Activated CD4-positive, alpha-beta T cell treated with anti-CD3 and anti-CD28 coated beads, Interleukin-2, amount 50 U/mL, for 16 hours (primary cell): ENCODE measurements at regions not wholly inside any gene's neighbourhood (a gene's known extent, or its start where the extent isn't known, plus 50 kb on each side); places are given as distances from the start of the nearest gene placed in this dataset.

Source experiments
- DNase-seq: peaks from one replicate; pipeline ENCODE4 v3.0.0-alpha.2; 2020

- no peak for DNase-seq
These were observed 186.9 kb upstream of the OBI1 start for GRCh38 chr13:78845656-78846365.

DNA sequence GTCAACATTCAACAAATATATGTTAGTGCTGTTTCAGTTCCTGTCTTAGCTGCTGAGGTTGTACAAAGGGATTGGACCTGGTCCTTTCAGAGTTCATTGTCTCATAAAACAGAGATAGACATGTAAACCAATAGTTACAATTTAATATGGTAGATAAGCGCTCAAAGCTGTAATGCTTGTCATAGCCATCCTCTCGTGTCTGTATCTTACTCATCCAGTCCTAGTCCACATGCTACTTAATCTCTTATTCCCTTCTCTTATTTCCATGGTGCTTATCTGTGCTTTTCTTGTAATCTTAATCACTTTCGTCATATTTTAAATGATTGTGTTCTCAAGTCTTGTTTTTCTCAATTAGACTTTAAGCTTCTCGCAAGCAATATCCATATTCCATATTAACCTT, 185.2 kb upstream of the OBI1 start:
- no peak for DNase-seq

DNA sequence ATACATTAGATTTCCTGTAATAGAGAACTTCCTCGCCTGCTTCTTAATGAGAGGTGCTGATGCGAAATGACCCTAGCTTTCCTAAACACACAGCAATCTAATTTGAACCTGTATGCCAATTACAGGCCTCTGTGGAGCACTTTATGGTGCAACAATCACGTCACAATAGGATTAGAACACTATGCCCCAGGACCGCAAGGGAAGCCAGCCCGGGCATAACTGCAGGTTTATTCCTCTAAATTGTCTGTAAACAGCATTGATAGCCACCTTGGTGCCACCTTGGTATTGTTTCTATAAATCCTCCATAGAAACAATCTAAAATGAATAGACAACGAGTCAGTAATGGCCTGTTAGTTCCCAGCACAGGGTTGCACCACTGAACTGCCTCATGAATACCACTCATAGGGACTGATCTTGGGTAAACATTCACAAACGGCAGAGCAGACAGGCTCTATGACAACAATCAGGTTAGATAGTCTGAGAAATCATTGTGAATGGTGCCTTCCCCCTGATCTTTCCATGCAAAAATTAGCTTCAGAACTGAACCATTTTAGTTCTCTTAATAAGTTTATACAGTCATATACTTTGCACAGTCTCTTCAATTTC, 182.5 kb upstream of the OBI1 start:
- DNase-seq: no peak

DNA sequence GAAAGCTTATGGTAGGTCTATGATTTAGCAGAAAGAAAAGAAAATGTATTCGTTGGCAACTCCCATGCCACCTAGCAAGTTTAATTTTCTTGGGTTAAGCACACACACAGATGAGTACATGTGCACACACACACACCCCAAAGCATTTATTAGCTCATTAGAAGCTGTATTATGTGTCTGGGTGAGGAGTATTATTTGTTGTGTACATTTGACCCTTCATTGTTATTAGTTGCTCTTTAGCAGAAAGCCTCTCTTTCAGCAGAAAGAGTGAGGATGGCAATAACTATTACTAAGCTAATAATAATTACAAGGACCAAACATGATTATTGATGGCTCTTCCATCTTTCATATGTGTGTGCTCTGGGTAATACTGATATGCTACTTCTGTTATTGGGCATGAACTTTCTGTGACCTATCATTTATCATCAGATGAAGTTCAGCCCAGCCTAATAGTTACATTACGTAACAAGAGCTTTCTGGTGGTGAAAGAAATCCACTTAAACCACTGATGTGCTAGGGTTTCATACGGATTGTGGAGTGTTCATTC, 177.4 kb upstream of the OBI1 start:
- DNase-seq: no peak

GRCh38 chr13:78832461-78832860, 173.5 kb upstream of the OBI1 start:
- no peak for DNase-seq

GRCh38 chr13:78830508-78830907, 171.6 kb upstream of the OBI1 start:
- no peak for DNase-seq

DNA sequence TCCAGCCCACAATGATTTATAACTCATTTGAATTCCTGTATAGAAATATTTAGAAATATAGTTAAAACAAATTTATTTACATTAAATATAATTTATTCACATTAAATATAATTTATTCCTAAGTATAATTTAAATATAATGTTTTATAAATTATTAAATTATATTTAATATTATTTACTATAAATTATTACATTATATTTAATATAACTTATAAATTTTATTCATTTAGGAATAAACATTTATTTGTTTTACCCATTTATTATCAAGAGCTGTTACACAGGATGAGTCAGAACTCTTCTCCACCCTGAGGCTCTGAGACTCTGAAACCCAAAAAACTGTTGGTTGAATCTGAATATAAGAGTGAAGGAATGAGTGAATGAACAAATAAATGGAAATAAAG, 170.9 kb upstream of the OBI1 start:
- DNase-seq: no peak

GRCh38 chr13:78827471-78827870, 168.5 kb upstream of the OBI1 start:
- no peak for DNase-seq

GRCh38 chr13:78826936-78827335, 168.0 kb upstream of the OBI1 start:
- no peak for DNase-seq

GRCh38 chr13:78826312-78826711, 167.4 kb upstream of the OBI1 start:
- DNase-seq: no peak

DNA sequence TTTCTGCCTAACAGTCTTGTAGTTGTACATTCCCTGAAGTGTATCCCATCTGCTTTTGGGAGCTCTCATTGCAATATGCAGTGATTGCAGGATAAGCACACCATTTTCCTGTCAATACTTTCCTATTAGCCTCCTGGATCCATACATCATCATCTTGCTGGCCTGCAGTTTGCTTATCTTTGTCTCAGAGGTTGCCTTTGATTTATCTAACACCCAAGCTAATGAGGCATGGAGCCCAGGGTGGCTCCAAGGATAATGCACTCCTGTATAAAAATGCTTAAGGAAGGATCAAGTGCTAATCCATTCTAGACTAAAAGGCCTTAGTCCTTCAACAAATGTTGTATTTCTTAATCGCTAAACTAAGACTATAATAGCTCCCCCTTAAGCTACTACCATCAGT, 161.6 kb upstream of the OBI1 start:
- DNase-seq: no peak

DNA sequence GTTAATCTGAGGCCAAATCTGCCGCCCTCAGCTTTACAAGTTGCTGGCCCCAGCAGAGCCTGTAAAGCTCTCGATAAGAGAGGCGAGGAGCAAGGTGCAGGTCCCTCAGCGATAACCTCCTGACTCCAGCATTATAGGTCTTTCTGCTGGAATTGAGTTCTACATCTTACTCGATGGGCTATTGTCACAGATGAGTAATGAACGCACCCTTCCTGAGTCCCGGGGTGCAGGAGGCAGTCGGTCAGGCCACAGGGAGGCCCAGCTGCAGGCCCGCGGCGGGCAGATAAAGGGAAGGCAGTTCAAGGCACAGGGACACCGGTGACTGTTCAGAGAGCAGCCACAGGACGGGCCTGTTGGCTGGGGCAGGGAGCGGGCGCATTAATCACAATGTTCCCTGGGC, 157.6 kb upstream of the OBI1 start:
- DNase-seq: no peak

DNA sequence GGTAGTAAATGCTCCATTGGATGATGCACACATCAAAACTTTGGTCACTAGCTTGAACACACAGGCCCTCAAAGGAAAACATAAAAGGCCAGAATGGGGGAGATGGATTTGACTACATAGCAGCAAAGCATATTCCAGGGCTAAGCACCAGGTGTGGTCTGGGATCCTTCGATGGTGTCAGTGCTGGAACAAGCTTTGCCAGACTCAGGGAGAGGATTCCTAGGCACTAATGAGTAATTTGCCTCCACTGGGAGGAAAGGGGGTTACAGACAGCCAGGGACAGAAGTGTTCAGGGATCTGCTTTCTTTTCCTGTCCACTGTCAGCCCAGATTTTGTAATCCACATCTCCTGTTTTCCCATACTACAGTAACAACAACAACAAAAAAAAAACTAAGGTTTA, 157.2 kb upstream of the OBI1 start:
- DNase-seq: no peak

DNA sequence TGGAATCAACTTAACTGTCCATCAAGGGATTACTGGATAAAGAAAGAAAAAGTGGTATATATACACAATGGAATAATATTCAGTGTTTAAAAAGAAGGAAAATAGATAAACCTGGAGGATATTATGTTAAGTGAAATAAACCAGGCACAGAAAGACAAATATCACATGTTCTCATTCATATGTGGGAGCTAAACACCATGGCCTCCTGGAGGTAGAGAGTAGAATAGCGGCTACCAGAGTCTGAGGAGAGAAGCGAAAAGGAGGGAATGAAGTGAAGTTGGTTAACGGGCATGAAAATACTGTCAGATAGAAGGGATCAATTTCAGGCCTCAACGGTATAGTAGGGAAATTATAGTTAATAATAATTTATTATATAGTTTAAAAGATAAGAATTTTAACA, 147.5 kb upstream of the OBI1 start:
- peak; percentile 6 for DNase-seq

- DNase-seq: no peak
These were observed 144.0 kb upstream of the OBI1 start for GRCh38 chr13:78802912-78803311.

DNA sequence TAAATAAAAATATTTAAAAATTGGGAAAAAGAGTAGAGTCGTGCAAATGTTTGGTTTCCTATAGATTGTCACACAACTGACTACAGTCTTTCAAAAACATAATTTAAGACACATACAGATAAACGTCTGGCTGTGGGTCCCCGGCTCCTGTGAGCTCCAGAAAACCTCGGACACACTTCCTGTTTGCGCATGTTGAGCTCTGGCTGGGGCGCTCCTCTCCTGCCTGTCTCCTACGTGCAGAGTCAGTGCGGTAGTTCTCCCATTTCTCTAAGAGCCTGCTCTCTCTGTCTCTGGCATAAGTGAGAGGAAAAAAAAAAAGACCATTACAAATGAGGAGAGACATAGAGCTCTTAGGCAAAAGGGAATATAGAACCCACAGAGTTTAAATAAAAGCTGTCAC, 128.2 kb upstream of the OBI1 start:
- no peak for DNase-seq

DNA sequence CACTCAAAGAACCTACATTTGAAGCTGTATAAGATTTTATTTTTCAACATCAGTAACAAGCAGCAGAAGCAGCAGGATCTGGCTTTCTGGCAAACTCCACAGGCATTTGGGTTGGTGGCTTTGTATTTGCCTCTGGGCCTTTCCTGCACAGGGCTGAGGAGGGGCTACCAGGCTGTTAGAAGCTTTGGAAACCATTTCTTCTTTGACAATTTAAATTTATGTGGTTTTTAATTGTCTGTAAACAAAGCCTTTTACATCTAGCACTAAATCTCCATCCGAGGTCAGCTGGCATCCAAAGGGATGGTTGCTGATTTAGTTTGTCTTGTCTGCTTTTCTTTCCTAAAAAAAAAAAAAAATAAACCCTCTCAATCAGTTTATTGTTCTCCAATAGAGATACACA, 127.5 kb upstream of the OBI1 start:
- no peak for DNase-seq

DNA sequence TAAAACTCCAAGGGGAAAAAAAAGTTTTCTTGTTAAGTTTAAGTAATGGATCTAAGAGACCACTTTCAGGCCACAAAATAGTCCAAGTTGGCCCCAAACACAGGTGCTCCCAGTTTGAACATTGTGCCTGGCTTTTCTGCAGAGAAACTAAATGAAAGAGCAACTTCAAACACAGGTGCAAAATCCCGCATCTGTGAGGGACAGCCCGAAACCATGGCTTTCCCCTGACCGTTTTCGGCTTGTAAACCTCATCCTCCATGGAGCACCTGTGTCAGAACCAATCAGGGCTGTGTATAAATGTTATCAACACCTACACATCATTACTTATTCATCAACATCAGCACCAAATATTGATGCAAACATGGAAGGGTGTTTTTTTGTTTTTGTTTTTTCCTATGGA, 126.8 kb upstream of the OBI1 start:
- no peak for DNase-seq

- DNase-seq: no peak
These were observed 125.2 kb upstream of the OBI1 start for GRCh38 chr13:78784014-78784750.

- no peak for DNase-seq
These were observed 121.8 kb upstream of the OBI1 start for GRCh38 chr13:78780708-78781107.

DNA sequence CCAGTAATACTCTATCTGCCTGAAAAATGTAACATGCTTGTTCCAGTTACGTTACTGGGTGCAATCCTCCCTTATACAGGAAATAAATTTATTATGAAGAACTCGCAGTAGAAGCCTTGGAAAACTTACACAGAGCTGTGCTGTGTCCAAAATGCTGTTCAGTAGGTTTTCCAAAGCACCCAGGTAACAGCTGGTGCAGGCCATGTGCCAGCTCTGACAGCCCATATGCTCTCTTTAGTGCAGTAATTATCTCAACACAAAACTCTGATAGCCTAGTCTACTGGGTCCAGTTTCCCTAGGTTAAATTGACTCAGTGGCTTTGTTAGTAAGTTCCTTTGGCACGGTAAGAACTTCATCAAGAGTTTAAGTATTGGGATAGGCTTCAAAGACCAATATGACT, 120.7 kb upstream of the OBI1 start:
- no peak for DNase-seq

DNA sequence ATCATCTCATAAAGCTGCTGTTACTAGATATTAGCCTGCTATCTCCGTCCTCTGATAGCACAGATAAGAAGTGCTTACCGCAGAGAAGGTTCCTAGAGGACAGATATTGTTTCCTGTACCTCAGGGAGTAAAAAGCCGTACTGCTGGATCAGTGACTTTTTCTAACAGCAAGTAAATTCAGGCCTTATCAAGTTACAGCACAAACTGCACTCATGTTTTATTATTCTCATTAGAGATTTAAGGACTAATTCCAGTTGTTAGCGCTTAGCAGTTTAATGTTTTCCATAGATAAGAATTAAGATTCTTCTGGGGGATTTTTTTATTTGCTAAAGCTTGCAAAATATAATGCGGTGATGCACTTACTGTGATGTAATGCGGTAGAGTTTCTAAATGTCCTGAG, 119.0 kb upstream of the OBI1 start:
- DNase-seq: no peak

- no peak for DNase-seq
These were observed 118.4 kb upstream of the OBI1 start for GRCh38 chr13:78777396-78777795.

DNA sequence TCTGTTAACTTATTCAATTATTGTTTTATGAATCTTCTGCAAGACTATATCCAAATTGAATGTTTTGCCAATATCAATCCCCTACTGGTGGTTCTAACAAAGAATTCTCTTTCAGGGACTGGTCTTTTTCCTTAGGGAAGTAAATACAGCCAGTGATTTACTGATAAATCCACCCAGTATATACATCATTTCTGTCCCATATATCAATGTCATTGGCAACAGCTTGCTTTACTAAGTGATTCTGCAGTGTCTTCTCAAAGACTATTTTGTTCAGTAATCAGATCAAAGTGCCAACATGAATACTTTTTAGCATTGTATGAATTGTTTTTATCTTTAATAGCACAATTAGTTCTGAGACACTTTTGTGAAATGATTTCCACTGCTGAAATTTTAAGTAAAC, 114.0 kb upstream of the OBI1 start:
- DNase-seq: no peak
